ENCODE measurements at regions not wholly inside any gene's neighbourhood (a gene's known extent, or its start where the extent isn't known, plus 50 kb on each side); places are given as distances from the start of the nearest gene placed in this dataset.
A peak's percentile ranks its signal among the peaks of the same experiment; 100 is the strongest.

- CTCF ChIA-PET = no interaction called here
- intact Hi-C loops (cut with micrococcal nuclease) = no loop called here
- no TSS peak for BruUV-seq (replicated peaks)
Observed at GRCh38 chr2:163281717-163282116, 443.1 kb upstream of the KCNH7 start.

DNA sequence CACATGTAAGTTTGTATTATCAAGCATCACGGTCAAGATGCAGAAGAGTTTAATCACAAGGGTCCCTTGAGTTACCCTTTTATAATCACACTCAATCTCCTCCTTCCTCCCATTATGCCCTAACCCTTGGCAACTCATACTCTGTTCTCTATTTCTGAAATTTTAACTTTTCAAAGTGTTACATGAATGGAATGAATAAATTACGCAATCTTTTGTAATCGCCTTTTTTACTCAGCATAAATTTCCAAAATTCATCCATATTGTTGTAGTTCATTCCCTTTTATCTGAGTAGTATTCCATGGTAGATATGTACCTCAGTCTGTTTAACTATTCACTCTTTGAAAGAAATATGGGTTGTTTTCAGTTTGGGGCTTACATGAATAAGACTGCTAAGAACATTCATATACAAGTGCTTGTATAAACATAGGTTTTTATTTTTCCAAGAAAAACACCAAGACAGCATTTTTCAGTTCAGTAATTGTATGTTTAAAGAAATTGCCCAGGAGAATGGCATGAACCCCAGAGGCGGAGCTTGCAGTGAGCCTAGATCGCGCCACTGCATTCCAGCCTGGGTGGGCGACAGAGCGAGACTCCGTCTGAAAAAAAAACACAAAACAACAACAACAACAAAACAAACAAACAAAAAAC lies 430.9 kb upstream of the KCNH7 start:
- ChIA-PET POLR2A (interaction anchor here (0.7 kb wide), 1 partner anchor 262 kb away, joined by 3 read pairs; no protein-coding TSS in a partner anchor), CTCF (no interaction called here)
- peaks cover 6% of the 10 kb centered on the region for H3K4me1 Mint-ChIP-seq (ENCODE audit: insufficient read depth, unreplicated experiment)
- TF ChIP-seq, protein P1, sequence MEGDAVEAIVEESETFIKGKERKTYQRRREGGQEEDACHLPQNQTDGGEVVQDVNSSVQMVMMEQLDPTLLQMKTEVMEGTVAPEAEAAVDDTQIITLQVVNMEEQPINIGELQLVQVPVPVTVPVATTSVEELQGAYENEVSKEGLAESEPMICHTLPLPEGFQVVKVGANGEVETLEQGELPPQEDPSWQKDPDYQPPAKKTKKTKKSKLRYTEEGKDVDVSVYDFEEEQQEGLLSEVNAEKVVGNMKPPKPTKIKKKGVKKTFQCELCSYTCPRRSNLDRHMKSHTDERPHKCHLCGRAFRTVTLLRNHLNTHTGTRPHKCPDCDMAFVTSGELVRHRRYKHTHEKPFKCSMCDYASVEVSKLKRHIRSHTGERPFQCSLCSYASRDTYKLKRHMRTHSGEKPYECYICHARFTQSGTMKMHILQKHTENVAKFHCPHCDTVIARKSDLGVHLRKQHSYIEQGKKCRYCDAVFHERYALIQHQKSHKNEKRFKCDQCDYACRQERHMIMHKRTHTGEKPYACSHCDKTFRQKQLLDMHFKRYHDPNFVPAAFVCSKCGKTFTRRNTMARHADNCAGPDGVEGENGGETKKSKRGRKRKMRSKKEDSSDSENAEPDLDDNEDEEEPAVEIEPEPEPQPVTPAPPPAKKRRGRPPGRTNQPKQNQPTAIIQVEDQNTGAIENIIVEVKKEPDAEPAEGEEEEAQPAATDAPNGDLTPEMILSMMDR (IDR thresholded peaks at IDR 0.05; ENCODE audit: unreplicated experiment) = no peak
- H3K9me3 Mint-ChIP-seq (ENCODE audit: unreplicated experiment) = peaks cover 21% of the 10 kb centered on the region
- no peak overlapping the region for H3K4me3 Mint-ChIP-seq (ENCODE audit: unreplicated experiment)
- intact Hi-C loops (cut with micrococcal nuclease) = loop anchor here (5.0 kb wide), 1 partner anchor 77 kb away; no protein-coding TSS in a partner anchor
- H3K27me3 Mint-ChIP-seq (ENCODE audit: insufficient read depth, unreplicated experiment) = no peaks in the 10 kb centered on the region
- no TSS peak for BruUV-seq (replicated peaks)
- H3K36me3 Mint-ChIP-seq (ENCODE audit: insufficient read depth, unreplicated experiment) = no peaks in the 10 kb centered on the region
- no peak for DNase-seq (ENCODE audit: unreplicated experiment)
- H3K27ac Mint-ChIP-seq (ENCODE audit: low read depth, unreplicated experiment) = no peak overlapping the region

More at GRCh38 chr2:163281717-163282116, 443.1 kb upstream of the KCNH7 start:
- H3K4me1 Mint-ChIP-seq (ENCODE audit: insufficient read depth, unreplicated experiment) = no peaks in the 10 kb centered on the region
- H3K36me3 Mint-ChIP-seq (ENCODE audit: insufficient read depth, unreplicated experiment) = peaks cover 5% of the 10 kb centered on the region
- no peak overlapping the region for H3K4me3 Mint-ChIP-seq (ENCODE audit: unreplicated experiment)
- H3K9me3 Mint-ChIP-seq (ENCODE audit: unreplicated experiment) = no peaks in the 10 kb centered on the region
- TF ChIP-seq, protein P1 (IDR thresholded peaks at IDR 0.05; ENCODE audit: unreplicated experiment) = no peak
- DNase-seq (ENCODE audit: unreplicated experiment) = no peak
- H3K27ac Mint-ChIP-seq (ENCODE audit: low read depth, unreplicated experiment) = no peak overlapping the region
- POLR2A ChIA-PET = no interaction called here
- H3K27me3 Mint-ChIP-seq (ENCODE audit: insufficient read depth, unreplicated experiment) = no peaks in the 10 kb centered on the region

DNA sequence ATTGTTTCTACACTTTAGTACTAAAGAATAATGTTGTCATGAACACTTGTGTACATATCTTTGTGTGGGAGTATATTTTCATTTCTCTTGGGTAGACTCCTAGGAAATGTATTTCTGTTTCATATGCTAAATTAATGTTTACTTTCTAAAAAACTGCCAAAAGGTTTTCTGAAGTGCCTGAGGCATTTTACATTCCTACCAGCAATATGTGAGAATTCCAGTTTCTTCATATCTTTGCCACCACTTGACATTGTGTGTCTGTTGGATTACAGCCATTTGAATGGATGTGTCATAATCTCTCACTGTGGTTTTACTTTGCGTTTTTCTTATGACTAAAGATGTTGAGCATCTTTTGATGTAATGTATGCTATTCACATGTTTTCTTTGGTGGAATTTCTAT lies 428.2 kb upstream of the KCNH7 start:
- Mint-ChIP-seq H3K27me3 (ENCODE audit: insufficient read depth, unreplicated experiment) (no peaks in the 10 kb centered on the region), H3K27ac (ENCODE audit: low read depth, unreplicated experiment) (no peak overlapping the region), H3K4me3 (ENCODE audit: unreplicated experiment) (no peak overlapping the region), H3K9me3 (ENCODE audit: unreplicated experiment) (no peaks in the 10 kb centered on the region), H3K4me1 (ENCODE audit: insufficient read depth, unreplicated experiment) (peaks cover 13% of the 10 kb centered on the region), H3K36me3 (ENCODE audit: insufficient read depth, unreplicated experiment) (no peaks in the 10 kb centered on the region)
- POLR2A ChIA-PET = no interaction called here
- intact Hi-C loops (cut with micrococcal nuclease) = loop anchor here (1.0 to 5.0 kb wide), 2 partner anchors 56 to 74 kb away; no protein-coding TSS in a partner anchor
- no TSS peak for BruUV-seq (replicated peaks)
- CTCF ChIA-PET = no interaction called here
- peak; percentile 97 for DNase-seq (ENCODE audit: unreplicated experiment)
- TF ChIP-seq, protein P1 (IDR thresholded peaks at IDR 0.05; ENCODE audit: unreplicated experiment) = no peak

GRCh38 chr2:163265562-163265961 lies 427.0 kb upstream of the KCNH7 start:
- CTCF ChIA-PET = interaction anchor here (0.6 kb wide), 2 partner anchors 73 to 1251 kb away, joined by 3 read pairs; no protein-coding TSS in a partner anchor
- no TSS peak for BruUV-seq (replicated peaks)

More at GRCh38 chr2:163265562-163265961, 427.0 kb upstream of the KCNH7 start:
- POLR2A ChIA-PET = no interaction called here
- DNase-seq (ENCODE audit: unreplicated experiment) = no peak
- Mint-ChIP-seq H3K9me3 (ENCODE audit: unreplicated experiment) (no peaks in the 10 kb centered on the region), H3K27ac (ENCODE audit: low read depth, unreplicated experiment) (no peak overlapping the region), H3K36me3 (ENCODE audit: insufficient read depth, unreplicated experiment) (no peaks in the 10 kb centered on the region), H3K4me3 (ENCODE audit: unreplicated experiment) (no peak overlapping the region), H3K4me1 (ENCODE audit: insufficient read depth, unreplicated experiment) (peaks cover 13% of the 10 kb centered on the region), H3K27me3 (ENCODE audit: insufficient read depth, unreplicated experiment) (no peaks in the 10 kb centered on the region)
- TF ChIP-seq, protein P1 (IDR thresholded peaks at IDR 0.05; ENCODE audit: unreplicated experiment) = no peak
- intact Hi-C loops (cut with micrococcal nuclease) = loop anchor here (5.0 kb wide), 1 partner anchor 73 kb away; no protein-coding TSS in a partner anchor
